ENCODE measurements at regions not wholly inside any gene's neighbourhood (a gene's known extent, or its start where the extent isn't known, plus 50 kb on each side); places are given as distances from the start of the nearest gene placed in this dataset.

DNA sequence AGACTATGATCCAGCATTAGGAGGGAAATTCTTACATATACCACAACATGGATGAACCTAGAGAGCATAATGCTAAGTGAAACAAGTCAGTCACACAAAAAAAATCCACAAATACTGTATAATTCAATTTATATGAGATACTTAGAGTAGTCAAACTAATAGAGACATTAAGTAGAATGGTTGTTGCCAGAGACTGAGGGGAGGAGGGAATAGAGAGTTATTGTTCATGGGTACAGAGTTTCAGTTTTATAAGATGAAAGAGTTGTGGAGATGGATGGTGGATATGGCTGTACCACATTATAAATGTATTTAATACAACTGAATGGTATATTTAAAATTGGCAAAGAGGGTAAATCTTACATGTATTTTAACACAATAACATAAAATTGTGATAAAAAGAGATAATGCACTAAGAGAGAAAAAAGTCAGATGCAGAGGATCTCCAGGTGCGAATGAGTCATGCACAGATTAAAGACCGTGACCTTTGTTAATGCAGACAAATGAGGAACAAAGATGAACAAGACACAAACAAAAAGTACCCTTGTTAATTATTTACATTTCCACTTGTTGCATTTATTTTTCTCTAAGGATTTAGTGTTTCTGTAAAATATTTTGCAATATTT is 541.7 kb upstream of the MEX3C start:
- no peak for DNase-seq

DNA sequence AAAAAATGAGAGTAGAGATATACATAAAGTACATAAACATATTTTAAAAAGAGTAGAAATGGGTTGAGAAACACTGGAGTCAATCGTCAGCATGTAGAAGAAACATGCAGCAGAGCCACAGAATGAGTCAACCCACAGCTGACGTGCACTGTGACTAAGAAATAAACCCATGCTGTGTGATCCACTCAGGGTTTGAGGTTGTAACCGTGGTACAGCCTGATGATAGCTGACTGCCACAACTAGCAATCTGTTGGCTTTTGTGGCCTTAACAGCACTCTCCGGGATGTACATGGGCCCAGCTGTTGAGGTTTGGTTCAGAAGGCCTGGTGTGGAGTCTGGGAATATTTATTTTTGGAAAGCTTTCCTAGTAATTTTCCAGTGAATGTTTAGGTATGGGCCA is 554.4 kb upstream of the MEX3C start:
- no peak for DNase-seq

GRCh38 chr18:51753365-51754057 is 556.0 kb upstream of the MEX3C start:
- no peak for DNase-seq

- DNase-seq, result no peak
Observed at GRCh38 chr18:51754566-51754965, 557.1 kb upstream of the MEX3C start.

- DNase-seq, result no peak
Observed at GRCh38 chr18:51757255-51757924, 559.9 kb upstream of the MEX3C start.

DNA sequence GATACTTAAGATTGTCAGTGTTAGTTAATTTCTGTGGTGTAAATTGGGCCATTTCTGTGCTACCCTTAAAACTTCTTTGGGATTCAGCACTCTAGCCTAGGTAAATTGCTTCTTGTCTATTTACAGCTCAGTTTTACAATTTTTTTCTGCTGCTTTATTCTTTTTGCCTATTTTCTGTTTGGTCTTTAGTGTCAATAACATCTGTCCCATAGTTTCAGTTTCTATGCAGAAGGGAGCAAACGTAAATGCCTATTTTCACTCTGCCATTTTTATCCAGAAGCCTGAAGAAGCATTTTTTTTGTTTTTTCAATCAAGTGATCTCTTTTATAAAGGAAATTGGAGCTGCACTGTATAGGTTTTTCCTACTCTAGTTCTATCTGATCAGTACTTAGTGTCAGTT is 564.9 kb upstream of the MEX3C start:
- no peak for DNase-seq

DNA sequence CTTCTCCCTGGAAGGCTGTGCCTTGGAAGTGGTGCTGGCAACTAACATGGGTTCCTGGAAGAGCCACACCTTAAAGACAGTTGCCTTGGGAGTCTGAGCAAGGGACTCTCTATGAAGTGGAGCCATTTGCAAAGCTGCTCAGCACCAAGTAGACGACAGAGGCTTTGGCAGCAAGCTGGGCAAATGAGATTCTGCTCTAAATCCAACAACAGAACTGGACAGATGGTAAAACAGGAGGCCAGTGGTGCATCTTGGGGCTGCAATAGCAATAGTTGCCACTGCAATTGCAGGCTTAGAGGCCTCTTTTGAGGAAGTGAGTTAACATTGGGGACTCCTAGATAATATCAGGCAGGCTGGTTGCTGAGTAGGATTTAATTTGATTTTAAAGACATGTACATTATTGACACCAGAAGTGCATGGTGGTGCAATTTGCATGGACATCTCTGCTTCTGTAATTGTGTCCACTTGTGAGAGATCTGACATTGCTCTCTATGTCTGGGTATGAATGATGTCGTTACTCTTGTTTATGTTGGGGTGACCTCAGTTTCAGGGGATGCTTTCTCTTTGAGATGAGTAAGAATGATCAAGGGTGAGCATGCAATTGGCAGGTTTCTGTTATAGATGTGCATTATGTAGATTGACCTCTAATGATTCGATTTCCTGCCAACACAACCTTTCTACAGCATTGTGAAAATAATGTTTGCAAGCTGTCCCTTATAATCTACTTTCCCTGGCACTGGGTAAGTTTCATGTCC is 568.3 kb upstream of the MEX3C start:
- no peak for DNase-seq

- DNase-seq, result no peak
Observed at GRCh38 chr18:51767293-51767692, 569.8 kb upstream of the MEX3C start.

DNA sequence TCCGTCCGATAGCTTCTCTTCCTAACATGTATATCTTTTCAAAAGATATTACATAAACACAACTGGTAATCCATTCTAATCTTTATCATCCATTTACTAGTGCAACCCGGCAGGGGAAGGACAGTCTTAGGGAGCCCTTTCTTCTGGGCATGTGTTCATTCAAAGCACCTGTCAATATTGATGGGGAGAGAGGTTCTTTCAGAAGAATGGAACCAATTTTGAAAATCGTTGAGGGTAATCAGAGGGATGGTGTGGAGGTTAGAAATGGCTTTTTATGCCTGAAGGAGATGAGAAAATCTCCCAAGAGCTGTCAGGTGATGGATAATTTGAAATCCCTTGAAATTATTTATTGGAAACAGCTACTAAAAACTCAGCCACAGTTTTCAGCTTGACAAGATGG is 561.9 kb upstream of the DCC start:
- no peak for DNase-seq

DNA sequence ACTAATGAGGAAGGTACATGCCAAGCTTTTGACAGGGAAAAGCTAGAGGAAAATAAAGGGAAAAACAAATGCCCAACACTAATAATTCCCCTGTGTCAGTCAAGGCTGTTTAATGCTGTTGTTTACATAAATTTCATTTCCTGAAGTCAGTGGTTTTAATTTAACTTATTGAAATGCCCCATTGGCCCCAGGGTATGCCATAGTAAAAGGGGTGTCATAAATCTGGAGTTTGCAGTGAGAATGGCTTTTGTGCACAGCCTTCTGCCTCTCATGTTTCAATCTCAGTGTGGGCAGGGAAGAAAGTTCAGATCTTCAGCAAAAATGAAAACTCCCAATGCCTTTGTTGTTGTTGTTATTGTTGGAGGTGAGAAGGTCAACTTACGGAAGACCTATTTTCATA is 550.1 kb upstream of the DCC start:
- DNase-seq, result no peak

- no peak for DNase-seq
Observed at GRCh38 chr18:51801514-51801913, 538.5 kb upstream of the DCC start.

DNA sequence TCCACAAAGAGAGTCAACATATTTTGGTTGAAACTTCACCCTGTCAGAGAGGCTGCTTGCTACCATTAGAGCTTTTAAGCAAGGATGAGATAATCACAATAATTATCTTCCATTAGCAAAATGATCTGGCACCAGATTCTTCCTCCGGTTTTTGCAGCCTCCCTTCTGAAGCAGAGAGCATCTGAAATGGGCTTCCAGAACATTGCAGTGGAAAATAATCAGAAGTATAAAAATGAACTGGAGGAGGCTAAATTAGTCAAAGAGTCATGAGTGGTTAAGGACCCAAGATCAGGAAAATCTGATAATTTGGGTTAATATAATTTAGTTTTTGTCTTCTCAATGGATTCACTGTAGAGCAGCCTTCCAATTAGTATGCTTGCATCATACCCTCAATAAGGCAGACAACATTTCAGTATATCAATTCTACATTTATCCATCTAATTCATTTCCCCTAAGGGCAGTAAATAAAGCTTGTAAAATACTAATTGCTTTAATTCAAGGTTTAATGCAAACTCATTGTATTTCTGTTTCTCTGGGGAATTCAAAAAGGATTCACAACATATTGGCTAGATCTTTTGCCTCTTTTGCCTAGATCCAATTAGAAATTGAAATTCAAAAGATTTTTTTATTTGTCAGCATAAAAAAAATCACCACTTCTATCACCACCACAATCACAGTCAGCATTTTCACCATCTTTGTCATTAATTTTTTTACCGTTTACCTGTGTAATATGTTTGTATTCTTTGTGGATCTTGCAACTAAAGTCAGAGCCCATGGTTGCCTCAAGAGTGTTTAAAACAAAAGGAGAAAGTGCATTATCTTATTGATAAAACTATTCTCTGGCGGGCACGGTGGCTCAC is 537.2 kb upstream of the DCC start:
- no peak for DNase-seq

DNA sequence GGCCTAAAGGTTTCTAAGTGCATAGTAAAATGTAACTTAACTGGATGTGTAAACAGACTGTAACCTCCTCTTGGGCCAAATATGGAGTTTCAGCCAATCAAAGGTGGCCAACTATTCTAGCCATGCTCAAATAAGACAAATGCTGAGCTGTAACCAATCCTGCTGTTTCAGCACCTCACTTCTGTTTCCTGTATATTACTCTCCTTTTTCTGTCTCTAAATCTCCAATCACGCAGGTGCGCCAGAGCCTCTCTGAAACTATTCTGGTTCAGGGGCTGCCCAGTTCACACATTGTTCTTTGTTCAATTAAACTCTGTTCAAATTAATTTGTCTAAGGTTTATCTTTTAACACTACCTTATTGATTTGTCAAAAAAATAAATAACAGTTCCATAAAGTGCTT is 532.7 kb upstream of the DCC start:
- DNase-seq, result no peak

GRCh38 chr18:51811883-51812282 is 528.1 kb upstream of the DCC start:
- DNase-seq, result no peak

DNA sequence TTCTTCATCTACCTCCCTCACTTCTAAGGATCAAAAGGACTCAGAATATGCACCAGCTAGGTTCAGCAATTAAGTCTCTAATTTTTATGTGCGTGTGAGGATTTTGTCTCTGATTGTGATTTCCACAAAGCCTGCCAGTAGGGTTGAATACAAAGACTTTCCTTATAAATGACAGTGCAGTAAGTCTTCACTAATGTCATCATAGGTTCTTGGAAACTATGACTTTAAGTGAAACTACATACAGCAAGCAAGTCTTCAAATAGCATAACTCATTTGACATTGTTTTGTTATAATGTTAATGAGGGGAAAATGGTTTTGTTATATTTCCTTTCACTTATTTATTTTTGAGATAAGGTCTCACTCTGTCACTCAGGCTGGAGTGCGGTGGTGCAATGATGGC is 526.3 kb upstream of the DCC start:
- DNase-seq, result no peak

DNA sequence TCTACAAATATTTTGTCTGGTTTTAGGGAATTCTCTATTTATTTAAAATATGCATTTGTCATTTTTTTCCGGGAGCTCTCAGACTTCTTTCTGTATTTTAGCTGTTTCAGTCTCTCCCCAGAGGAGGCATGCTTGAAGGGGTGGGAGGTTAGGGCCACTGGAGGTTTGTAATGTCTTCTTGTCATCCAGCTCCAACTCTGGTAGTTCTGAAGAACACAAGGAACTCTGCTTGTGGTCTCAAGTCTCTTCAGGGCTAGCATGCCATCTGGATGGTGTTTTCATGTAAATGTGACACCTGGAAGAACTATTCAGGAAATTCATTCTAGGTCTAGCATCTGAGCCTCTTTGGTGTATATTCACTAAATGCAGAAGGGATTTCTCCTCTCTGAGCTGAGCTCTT is 518.4 kb upstream of the DCC start:
- no peak for DNase-seq

GRCh38 chr18:51824746-51825145 is 515.3 kb upstream of the DCC start:
- DNase-seq, result no peak

GRCh38 chr18:51833850-51834249 is 506.1 kb upstream of the DCC start:
- no peak for DNase-seq

- DNase-seq, result no peak
Observed at GRCh38 chr18:51848702-51849101, 491.3 kb upstream of the DCC start.

GRCh38 chr18:51852681-51853080 is 487.3 kb upstream of the DCC start:
- no peak for DNase-seq

- DNase-seq, result no peak
Observed at GRCh38 chr18:51857989-51858388, 482.0 kb upstream of the DCC start.

DNA sequence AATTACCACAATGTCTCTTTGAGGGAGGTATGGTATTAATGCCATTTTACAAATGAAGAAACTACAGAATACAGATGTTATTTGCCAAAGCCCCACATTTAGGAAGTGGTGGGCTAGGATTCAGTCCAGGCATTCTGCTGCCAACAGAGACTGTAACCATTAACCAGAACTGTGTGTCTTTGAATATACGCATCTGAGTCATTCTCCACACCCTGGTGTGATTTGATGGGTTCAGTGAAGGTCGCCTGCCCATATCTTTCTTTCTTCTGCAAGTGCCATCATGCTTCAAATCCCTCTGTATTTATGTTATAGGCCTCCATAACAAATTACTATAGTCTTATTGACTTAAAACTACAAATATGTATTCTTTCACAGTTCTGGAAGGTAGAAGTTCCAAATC is 479.0 kb upstream of the DCC start:
- no peak for DNase-seq

Data from activated CD8-positive, alpha-beta memory T cell treated with anti-CD3 and anti-CD28 coated beads for 24 hours (primary cell).